Fibroblast of peridontal ligament (primary cell): ENCODE measurements at regions not wholly inside any gene's neighbourhood (a gene's known extent, or its start where the extent isn't known, plus 50 kb on each side); places are given as distances from the start of the nearest gene placed in this dataset.

Experiments used
- DNase-seq: peaks from one replicate; pipeline ENCODE4 v3.0.0-alpha.2; 2010; ENCODE audit errors: extremely low read depth

GRCh38 chr2:147502711-147503290 lies 342.0 kb upstream of the ACVR2A start:
- no peak for DNase-seq

GRCh38 chr2:147501968-147502367 lies 342.9 kb upstream of the ACVR2A start:
- DNase-seq = no peak

- DNase-seq = no peak
These were observed 343.9 kb upstream of the ACVR2A start for GRCh38 chr2:147500819-147501395.

DNA sequence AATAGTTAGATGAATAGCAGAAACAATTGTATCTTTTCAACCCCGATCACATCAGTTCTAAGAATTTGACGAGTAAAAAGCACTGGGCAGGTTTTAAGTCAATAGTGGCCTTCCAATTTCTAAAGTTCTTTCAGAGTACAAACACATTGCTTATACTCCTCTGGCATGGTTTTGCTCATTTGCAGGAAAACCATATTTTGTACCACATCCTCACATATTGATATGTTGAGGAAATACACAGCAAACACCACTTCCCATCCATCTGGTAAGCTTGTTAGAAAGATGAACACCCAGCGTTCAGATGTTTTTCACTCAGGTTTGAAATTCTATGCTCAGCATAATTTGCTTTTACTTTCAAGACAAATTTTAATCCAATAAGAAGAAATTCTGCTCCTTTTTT lies 344.6 kb upstream of the ACVR2A start:
- DNase-seq = no peak

GRCh38 chr2:147499785-147500184 lies 345.0 kb upstream of the ACVR2A start:
- DNase-seq = peak; percentile 3

DNA sequence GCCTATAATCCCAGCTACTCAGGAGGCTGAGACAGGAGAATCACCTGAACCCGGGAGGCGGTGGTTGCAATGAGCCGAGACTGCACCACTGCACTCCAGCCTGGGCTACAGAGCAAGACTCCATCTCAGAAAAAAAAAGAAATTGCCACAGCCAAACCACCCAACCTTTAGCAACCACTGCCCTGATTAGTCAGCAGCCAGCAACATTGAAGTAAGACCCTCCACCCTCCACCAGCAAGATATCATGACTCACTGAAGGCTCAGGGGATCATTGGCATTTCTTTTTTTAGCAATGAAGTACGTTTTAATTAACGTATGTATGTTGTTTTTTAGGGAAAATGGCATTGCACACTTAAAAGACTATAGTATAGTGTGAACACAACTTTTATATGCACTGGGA lies 349.1 kb upstream of the ACVR2A start:
- DNase-seq = peak; percentile 2

- no peak for DNase-seq
These were observed 352.4 kb upstream of the ACVR2A start for GRCh38 chr2:147492471-147492870.

DNA sequence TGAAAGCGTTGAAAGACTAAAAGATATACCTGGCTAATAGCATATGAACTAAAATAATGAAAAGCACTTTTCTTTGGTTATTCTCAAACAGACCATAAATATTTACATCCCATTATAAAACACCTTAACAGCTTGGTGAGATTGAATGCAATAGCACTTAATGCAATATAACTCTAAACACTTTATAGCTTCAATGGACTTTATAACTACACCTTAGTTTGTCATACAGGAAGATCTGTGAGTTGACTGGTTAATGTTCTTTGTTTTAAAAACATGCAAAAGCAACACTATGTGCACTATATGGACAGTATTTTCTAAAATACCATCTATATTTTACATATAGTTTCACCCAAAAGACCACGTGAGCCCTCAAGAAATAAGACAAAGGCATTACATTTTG lies 353.3 kb upstream of the ACVR2A start:
- no peak for DNase-seq

DNA sequence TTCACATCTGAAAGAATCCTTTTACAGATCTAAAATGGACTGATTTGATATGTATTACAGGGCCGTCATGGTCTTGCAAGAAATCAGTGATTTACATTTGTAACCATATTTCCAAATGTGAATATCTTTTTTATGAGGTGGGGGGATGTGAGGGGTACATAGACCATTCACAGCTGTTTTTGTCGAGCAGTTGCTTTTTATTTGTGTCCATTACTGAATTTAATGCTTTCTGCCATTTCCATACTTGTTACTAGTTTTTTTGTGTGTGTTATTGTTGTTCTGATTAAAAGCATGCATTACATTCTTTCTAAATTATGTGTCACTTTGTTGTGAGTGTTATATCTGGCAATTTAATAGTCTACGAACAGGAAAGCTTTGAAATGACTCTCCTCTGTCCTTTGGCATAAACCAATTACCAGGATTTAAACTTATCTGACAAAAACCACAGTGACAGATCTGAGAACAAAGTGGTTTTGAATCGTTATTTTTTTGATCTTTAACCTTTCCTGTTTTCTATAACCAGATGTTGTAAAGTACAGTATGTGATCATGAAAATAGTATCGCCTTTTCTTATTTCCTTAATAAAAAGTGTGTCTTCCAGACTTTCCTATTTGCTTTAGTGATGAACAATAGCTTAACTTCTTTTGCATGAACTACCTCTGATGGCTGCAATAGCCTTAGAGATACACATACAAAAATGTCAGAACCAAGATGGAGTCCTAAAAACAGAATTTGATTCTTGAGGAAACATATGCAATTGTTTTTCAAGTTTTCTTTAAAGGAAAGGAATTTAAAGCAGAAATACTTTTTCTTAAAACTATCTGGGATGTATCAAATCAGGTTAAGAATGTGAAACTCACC lies 354.2 kb upstream of the ACVR2A start:
- no peak for DNase-seq

DNA sequence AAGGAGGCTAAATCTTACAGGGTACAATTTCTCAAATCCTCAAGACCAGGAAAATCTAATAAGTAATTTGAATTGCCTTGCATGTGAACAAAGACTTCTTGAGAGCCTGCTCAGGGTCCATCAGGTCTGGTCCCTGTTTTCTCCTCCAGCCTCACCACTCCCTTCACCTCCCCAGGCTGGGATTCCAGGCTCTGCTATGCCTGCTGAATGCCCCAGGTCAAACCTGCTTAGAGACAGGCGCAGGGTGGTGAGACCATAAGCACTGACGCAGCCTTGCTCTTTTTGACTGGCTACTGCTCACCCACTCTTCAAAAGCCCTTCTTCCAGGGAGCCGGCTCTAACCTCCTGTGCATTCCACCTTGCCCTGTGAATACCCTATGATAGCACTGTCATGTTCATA lies 356.4 kb upstream of the ACVR2A start:
- DNase-seq = no peak

DNA sequence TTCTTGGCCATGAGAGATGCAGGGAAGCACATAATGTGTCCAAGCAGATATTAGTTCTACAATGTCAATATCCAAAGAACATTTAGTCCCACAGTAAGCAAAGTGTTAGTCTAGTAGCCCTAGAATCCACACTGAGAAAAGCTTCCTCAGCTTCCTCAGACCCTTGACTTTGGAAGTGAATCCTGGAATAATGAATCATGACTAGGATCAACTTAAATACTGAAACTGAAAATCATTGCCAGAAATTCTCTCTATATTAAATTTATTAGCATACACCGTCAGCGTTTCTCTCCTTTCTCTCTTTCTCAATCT lies 356.9 kb upstream of the ACVR2A start:
- DNase-seq = no peak

DNA sequence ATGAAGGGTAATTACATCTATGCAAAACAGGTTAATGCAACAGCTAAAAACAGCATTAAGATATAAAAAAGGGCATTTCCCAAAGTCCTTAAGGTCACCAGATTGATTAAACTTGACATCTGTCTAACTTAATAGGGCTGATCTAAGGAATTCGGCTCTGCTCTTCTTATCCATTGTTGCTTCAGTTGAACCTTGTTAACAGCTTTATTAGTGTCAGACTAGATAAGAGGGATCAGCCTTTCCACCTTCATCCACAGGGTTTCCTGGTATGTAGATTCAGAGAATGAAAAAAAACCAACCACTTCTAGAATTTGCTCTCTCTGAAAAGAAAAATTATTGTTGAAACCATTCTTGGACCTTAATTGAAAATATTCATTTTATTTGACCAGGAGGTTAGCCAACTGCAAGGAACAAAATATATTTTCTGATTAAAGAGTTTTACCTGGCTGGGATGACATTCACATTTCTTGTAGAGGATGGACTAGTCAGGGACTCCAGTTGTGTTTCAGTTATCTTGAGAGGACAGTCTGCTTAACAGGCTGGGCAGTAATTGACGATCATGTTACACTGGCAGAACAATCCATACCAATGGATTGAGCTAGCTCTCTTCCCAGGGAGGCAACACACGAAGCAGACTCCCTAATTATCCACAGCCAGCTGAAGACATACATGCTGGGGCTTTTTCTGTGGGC lies 357.4 kb upstream of the ACVR2A start:
- DNase-seq = no peak

GRCh38 chr2:147485210-147485851 lies 359.5 kb upstream of the ACVR2A start:
- DNase-seq = no peak

- DNase-seq = no peak
These were observed 360.9 kb upstream of the ACVR2A start for GRCh38 chr2:147483911-147484310.

DNA sequence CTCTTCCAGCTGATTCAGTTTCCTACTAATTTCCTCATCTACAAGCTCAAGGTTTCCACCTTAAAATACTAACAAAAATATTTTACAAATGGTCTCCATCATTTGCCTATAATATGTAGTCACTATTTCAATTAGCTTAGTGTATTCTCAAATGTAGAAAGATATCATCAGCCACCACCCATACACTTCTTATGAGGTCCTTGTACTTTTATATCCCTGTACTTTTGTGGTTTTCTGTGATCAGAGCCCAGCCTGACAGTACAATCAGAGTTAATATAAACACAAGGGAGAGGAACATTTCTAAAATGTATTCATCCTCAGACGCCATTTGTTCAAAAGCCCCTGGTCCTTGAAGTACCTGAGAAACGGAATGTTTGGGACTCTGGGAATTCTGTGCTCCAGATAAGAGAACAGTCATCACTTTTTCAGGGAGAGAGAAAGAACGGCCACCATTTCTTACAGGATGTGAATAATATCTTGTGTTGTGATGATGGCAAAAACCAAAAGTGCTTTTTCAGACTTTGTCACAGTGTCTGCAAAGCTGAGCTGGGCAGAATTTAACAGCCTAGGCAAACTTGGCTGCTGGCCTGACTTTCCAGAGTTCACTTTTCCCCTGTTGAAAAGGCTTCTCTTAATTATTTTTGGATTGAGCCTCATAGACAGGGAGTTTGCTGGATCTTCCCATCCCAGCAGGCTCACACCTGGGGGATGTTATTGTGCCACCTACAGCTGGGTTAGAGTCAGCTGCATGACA lies 361.7 kb upstream of the ACVR2A start:
- DNase-seq = no peak

GRCh38 chr2:147482111-147482895 lies 362.5 kb upstream of the ACVR2A start:
- DNase-seq = no peak

DNA sequence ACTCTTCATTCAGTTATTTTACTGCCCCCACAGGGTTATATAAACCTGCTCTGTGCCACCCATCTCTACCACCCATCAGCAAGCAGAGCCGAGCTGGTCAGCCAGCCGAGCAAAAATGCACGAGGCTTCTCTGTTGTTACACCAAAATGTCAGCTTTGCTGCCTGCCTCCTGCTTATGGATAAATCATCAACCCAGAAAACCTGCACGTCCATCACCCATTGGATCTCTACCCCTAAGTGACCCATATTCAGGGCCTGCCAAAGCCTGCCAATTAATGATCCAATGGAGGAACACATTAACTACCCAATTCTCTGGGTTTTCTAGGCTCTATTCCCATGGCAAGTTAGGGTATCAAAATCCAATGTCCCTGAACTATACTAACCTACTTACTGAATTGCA lies 365.5 kb upstream of the ACVR2A start:
- no peak for DNase-seq

- no peak for DNase-seq
These were observed 371.8 kb upstream of the ACVR2A start for GRCh38 chr2:147473075-147473474.

GRCh38 chr2:147471126-147471525 lies 373.7 kb upstream of the ACVR2A start:
- DNase-seq = no peak

DNA sequence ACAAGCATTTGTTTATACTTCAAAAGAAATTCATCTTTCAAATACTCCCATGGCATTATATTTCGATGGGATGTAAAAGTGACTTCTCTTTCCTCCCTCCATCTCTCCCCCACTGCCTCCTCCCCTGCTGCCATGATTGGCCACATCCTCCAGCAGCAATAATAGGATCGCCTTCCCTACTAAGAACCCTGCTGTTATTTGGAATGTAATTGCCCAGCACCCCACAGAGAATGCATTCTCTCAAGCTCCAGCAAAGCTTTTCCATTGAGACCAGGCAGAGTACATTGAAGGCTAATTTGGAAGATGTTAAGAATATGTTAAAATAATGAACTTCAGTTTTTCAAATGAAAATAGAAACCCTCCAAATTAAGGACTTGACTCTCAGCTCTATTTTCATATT lies 375.4 kb upstream of the ACVR2A start:
- no peak for DNase-seq

- no peak for DNase-seq
These were observed 375.9 kb upstream of the ACVR2A start for GRCh38 chr2:147468963-147469362.
